Frontal cortex (tissue), 3 donors: ENCODE measurements at regions not wholly inside any gene's neighbourhood (a gene's known extent, or its start where the extent isn't known, plus 50 kb on each side); places are given as distances from the start of the nearest gene placed in this dataset.

ENCODE experiments used
- DNase-seq, 2 donors: peaks; one replicate each; pipeline ENCODE4 v3.0.0; 2012; ENCODE audit warnings: low spot score in 2 of 2
- FAIRE-seq: peaks from 2 replicates; lab custom pipeline; 2012; peaks lifted over from hg19 to GRCh38; lab: Jason Lieb, UNC
- donor health status: control.
- donor health status: control.
- donor health status: control.

DNA sequence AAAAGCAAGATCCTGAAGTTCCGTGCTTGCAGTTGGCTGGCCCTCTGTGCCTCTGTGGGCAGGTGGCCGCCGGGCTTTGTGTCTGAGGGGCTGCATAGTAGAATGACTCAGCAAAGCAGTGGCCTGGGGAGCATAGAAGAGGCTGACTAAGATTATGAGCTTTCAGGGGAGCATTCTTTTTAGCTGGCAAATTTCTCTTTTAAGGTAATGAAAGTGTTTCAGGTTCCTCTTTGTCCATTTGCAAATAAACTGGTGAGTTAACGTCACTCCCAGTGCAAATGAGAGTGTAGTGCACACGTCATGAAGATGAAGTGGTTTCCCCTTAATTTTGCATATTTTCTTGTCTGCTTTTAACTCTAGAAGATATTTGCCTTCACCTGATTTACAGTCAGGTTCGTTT lies 98.6 kb downstream of the BCL2L11 start:
- FAIRE-seq (no peak), DNase-seq (no peak)

- FAIRE-seq (no peak), DNase-seq (no peak)
Measured at GRCh38 chr2:111219734-111220505, 99.2 kb downstream of the BCL2L11 start.

- DNase-seq (no peak), FAIRE-seq (no peak)
Measured at GRCh38 chr2:111220962-111221361, 100.2 kb downstream of the BCL2L11 start.

- no peak for FAIRE-seq
Measured at GRCh38 chr2:111221701-111222100, 101.0 kb downstream of the BCL2L11 start.

DNA sequence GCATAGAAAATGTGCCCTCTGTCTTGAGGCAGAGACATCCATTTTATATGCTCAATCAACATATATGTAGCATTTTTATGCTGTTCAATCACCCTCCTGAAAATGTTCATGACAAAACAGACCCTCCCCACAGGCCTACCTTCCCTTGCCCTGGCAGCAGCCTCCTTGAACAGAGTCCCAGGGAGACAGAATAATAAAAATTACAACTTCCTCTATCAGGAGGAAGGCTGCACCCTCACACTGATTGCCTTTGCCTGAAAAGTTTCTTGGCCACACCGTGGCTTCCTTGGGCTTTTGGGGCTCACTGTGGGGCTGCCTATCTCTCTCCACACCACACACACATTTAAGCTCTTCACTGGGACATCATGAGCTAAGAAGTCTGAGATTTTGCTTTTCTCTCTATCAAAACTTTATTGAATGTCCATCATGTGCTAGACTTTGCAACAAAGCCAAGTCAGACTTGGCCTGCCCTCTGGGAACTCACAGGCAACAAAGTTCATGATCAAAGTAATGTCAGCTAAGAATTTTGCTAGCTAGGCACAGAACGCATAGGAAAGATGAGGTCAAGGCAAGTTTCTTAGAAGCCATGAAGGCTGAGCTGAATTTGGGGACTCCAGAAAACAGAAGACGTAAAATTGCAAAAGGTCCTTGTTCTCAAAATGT lies 101.6 kb downstream of the BCL2L11 start:
- FAIRE-seq (no peak), DNase-seq (no peak)

More at GRCh38 chr2:111221701-111222100, 101.0 kb downstream of the BCL2L11 start:
- no peak for DNase-seq

DNA sequence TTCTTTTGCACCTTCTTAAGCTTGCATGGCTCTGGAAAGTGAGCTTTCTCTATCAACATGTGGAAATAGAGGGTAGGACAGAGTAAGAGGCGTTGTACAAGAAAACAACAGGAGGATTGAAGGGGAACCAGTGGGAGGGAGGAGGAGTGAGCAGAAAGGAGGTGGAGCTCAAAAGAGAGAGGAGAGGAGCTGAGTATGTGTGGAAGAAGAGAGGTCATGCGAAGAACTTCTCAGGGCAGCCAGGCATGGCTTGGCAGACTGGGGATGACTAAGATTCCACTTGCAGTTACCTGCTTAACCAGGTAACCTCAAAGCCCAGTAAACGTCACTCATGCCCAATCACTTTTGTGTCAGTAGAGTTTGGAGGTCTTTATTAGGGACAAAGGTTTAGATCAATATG lies 105.1 kb downstream of the BCL2L11 start:
- DNase-seq, result no peak
- no peak for FAIRE-seq

GRCh38 chr2:111226876-111227700 lies 106.4 kb downstream of the BCL2L11 start:
- FAIRE-seq (no peak), DNase-seq (no peak)

- FAIRE-seq (no peak), DNase-seq (no peak)
Measured at GRCh38 chr2:111227716-111228141, 107.0 kb downstream of the BCL2L11 start.

DNA sequence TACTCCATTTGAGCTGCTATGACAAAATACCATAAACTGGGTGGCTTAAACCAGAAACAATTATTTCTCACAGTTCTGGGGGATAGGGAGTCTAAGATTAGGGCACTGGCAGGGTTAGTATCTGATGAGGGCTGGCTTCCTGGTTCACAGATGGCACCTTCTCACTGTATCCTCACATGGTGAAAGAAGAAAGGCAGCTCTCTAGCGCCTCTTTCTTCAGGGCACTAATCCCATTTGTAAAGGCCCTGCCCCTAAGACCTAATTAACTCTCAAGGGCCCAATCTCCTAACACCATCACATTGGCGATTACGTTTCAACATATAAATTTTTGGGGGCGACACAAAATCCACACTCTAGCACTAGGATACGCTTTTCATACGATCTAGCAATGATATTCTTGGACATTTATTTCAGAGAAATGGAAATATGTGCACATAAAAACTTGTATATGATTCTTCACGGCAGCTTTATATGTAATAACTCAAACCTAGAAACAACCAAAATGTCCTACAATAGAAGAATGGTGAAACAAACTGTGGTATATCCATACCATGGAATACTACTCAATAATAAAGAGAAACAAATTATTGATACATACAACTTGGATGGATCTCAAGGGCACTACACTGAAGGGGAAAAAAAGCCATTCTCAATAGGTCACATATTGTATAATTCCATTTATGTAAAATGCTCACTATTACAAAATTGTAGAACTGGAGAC lies 111.0 kb downstream of the BCL2L11 start:
- no peak for DNase-seq
- no peak for FAIRE-seq

DNA sequence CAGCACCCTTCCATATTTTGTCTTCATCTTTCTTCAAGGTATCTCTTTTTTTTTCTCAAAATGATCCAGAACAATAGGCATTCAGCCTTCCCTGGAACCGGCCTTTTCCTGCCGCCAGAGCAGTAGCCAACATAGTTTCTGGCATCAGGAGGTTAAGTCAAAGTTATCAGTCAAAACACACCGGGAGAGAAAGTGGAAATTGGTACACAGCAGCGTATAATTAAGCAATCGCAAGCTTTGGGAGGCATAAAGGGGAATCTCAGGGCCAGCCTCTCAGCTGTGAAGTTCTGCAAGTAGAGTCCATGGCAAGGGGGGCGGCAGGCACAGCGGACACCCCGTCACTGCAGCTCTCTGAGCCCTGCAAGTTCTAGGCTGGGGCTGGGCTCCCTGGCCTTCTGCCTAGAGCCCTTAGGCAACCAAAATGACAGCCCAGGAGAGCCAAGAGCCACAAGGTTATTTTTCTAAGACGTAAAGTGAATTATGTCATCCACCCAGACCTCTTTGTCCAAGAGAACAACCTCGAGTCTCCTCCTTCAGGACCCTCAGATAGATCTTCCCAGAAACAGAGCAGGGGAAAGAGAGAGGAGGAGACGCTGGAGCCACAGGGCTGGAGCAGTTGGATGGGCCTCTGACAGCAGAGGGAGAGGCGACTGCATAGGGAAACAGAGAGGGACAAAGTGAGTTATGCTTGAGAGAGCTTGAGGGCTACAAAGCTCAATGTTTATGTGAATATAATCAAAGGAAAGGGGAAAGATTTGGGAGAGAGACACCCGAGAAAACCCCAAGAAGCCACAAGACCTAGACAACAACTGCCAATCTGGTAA lies 114.7 kb downstream of the BCL2L11 start:
- DNase-seq (no peak), FAIRE-seq (no peak)

DNA sequence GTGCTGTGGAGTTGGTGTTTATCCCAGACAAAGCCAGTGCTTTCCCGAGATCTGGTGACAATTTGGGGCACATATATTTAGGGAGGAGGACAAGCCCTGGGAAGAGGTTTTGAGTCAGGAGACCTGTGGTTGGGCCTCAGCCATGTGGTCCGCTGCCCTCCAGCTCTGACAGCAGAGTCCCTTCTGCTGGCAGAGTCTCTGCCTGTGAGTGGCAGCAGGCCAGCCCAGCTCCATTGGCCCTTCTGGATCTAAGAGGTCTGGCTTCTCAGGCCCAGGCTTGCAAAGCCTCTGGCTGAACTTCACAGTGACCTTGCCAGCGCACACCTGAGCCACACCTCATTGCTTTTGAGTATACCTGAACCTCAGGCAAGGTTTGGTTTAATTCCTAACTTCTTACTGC lies 115.3 kb downstream of the BCL2L11 start:
- no peak for FAIRE-seq
- no peak for DNase-seq

GRCh38 chr2:111238296-111238695 lies 117.6 kb downstream of the BCL2L11 start:
- FAIRE-seq (no peak), DNase-seq (no peak)

DNA sequence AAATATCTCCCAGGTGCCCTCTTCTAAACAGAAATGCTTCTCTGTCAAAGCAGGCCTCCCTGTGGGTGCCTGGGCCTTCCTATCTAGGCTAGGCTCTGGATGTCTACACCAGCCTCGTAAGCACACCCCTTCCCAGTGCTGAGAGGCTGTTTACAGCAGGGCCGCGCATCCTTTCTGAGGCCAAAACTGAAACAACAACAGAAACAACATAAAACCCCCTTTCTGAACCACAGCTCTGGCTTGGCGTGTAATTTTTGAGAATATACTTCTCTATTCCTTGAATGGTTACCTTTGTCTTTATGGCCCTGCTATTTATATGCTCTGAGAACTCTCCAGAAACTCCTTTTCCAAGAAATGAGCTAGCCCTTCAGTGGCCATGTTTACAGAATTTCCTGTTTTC lies 118.4 kb downstream of the BCL2L11 start:
- FAIRE-seq (no peak), DNase-seq (no peak)

DNA sequence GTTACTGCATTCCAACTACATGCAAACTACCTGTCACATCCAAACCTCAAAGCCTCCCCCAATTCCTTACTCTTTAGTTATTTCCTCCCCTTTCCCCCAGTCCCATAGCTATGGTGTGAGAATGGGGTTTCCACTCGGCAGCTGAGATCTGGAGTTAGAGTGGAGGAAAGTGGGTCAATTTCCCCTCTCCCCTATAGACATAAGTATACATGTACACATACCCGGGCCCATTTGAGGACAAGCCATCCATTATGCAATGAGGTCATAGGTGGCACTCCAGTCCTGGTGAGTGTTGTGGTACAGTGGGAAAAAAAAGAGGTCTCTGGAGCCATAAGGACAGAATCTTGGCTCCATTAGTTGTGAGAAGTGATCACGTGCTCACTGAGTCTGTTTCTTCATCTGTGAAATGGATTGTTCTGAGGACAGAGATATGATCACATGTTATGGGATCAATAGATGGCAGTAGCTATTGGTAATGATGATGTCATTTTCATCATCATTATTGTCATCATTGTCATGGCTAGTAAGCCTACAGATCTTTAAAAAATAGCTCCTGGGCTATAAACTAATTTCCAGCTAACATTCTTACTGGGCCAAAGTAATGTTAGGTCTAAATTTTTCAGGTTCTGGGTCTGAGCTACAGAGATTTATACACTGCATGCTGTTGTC lies 119.0 kb downstream of the BCL2L11 start:
- FAIRE-seq, result no peak
- DNase-seq, result no peak

GRCh38 chr2:111243295-111243694 lies 122.6 kb downstream of the BCL2L11 start:
- FAIRE-seq (no peak), DNase-seq (no peak)

DNA sequence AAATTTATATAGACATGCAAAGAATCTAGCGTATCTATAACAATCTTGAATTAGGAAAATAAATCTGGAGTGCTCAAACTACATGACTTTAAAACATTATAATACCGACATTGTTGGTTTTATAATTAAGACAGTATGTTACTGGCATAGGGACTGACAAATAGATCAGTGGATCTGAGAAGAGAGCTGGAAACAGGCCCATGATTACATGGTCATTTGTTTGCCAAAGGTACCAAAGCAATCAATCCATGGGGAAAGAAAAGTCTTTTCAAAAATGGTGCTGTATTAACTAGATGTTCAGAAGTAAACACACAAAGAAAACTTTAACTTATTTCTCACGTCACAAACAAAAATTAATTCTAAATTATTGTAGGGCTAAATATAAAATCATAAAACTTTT lies 124.2 kb downstream of the BCL2L11 start:
- DNase-seq (no peak), FAIRE-seq (no peak)

- FAIRE-seq (no peak), DNase-seq (no peak)
Measured at GRCh38 chr2:111246620-111247061, 125.9 kb downstream of the BCL2L11 start.

- FAIRE-seq, result no peak
Measured at GRCh38 chr2:111247491-111247890, 126.8 kb downstream of the BCL2L11 start.

DNA sequence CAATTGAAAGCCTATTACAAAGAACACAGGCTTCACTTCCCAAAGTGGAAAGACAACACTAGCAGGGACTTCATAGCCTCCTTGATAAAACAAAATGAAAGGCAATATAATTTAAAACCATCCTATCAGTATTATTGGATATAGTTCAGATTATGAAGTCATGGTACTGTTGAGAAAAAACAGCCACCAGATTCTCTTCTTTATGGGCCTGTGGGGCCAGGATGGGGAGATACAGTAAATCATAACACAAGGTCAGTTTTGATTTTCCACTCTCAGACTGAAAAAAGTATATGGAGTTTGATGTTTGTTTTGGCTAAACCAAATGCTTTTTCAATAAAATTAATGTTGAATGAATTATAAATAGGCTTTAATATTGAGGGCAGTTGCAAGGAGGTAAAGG lies 129.1 kb downstream of the BCL2L11 start:
- no peak for FAIRE-seq
- DNase-seq, result no peak

More at GRCh38 chr2:111247491-111247890, 126.8 kb downstream of the BCL2L11 start:
- no peak for DNase-seq
